ENCODE measurements at regions not wholly inside any gene's neighbourhood (a gene's known extent, or its start where the extent isn't known, plus 50 kb on each side); places are given as distances from the start of the nearest gene placed in this dataset.

DNA sequence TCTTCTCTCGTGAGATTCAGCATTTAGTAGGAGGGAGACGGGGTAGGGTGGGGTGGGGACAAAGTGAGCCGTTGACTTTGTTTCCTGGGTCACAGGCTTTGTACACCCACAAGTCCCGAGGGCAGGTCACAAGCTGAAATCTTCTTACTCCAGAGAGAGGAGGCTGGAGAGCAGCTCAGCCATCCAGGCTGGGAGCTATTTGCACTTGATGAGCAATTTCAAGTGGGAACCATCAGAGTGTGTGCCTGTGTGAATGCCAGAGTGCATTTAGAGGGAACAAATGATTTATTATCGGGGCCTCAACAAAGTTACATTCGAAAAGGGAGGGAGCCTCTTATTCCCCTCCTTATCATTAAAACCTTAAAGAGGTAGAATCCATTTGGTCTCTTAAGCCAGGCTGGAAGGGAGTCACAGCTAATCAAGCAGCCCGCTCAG, 155.7 kb upstream of the JARID2 start:
- TF ChIP-seq, protein P1, sequence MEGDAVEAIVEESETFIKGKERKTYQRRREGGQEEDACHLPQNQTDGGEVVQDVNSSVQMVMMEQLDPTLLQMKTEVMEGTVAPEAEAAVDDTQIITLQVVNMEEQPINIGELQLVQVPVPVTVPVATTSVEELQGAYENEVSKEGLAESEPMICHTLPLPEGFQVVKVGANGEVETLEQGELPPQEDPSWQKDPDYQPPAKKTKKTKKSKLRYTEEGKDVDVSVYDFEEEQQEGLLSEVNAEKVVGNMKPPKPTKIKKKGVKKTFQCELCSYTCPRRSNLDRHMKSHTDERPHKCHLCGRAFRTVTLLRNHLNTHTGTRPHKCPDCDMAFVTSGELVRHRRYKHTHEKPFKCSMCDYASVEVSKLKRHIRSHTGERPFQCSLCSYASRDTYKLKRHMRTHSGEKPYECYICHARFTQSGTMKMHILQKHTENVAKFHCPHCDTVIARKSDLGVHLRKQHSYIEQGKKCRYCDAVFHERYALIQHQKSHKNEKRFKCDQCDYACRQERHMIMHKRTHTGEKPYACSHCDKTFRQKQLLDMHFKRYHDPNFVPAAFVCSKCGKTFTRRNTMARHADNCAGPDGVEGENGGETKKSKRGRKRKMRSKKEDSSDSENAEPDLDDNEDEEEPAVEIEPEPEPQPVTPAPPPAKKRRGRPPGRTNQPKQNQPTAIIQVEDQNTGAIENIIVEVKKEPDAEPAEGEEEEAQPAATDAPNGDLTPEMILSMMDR (conservative IDR thresholded peaks at IDR 0.05) = no peak
- TF ChIP-seq EZH2 (IDR thresholded peaks at IDR 0.05; ENCODE audit: low read depth) = no peak
